H1 (cell line): ENCODE measurements at regions not wholly inside any gene's neighbourhood (a gene's known extent, or its start where the extent isn't known, plus 50 kb on each side); places are given as distances from the start of the nearest gene placed in this dataset.

ENCODE experiments used
- CTCF ChIA-PET: fragments of 300-600 bp; sonication (Branson Sonifier 250); formaldehyde crosslinking; loops from one replicate; lab custom pipeline; 2021; ENCODE audit not compliant: partially characterized antibody; lab: Charles Lee
- POLR2A ChIA-PET: fragments of 300-600 bp; sonication (Branson Sonifier 250); formaldehyde crosslinking; loops from one replicate; lab custom pipeline; 2021; ENCODE audit warnings: inconsistent platforms; ENCODE audit not compliant: partially characterized antibody; lab: Charles Lee
- DNase-seq, 2 experiments: peaks; one replicate each; pipeline versions ENCODE4 v3.0.0 to v3.0.0-alpha.2; 2010 to 2022; ENCODE audit warnings: low spot score in 2 of 2, low read depth in 1 of 2, mixed read lengths in 1 of 2
- FAIRE-seq: peaks from 2 replicates; lab custom pipeline; 2011; peaks lifted over from hg19 to GRCh38; lab: Jason Lieb, UNC
- H2AFZ ChIP-seq: 2 replicates; pipeline ENCODE4 v1.8.1; 2012; ENCODE audit warnings: low read length, inconsistent platforms
- H2AK5ac ChIP-seq: 2 replicates; pipeline ENCODE4 v1.6.1; 2013; ENCODE audit warnings: low read depth, low read length
- H2BK120ac ChIP-seq: replicated peaks from 2 replicates; pipeline ENCODE3; 2013; ENCODE audit warnings: low read depth, low read length, inconsistent platforms
- H2BK12ac ChIP-seq: 2 replicates; pipeline ENCODE4 v1.6.1; 2013; ENCODE audit warnings: low read depth, low read length
- H2BK15ac ChIP-seq: 2 replicates; pipeline ENCODE4 v1.6.1; 2013; ENCODE audit warnings: low read length
- H2BK20ac ChIP-seq: 2 replicates; pipeline ENCODE4 v1.6.1; 2013; ENCODE audit warnings: low read length
- H2BK5ac ChIP-seq: 2 replicates; pipeline ENCODE4 v1.6.1; 2013; ENCODE audit warnings: low read depth, low read length
- H3K14ac ChIP-seq: 2 replicates; pipeline ENCODE4 v1.6.1; 2013; ENCODE audit warnings: inconsistent platforms; ENCODE audit not compliant: insufficient read length
- H3K18ac ChIP-seq: 2 replicates; pipeline ENCODE4 v1.6.1; 2013; ENCODE audit warnings: low read length; ENCODE audit errors: extremely low read depth
- H3K23ac ChIP-seq: 2 replicates; pipeline ENCODE4 v1.6.1; 2013; ENCODE audit warnings: inconsistent platforms; ENCODE audit not compliant: insufficient read length
- H3K23me2 ChIP-seq: 2 replicates; pipeline ENCODE4 v1.6.1; 2013; ENCODE audit warnings: low read depth, low read length
- H3K27ac ChIP-seq: 2 replicates; pipeline ENCODE4 v1.6.1; 2011; ENCODE audit warnings: low read depth, low read length, inconsistent platforms
- H3K27me3 ChIP-seq, 4 experiments: replicated peaks in 1 of 4; 1 replicate in 1 of 4; 2 replicates in 3 of 4; pipeline versions ENCODE4 v1.6.1 to v1.8.1; 2011 to 2013; ENCODE audit warnings: low read length in 3 of 4, mild to moderate bottlenecking in 3 of 4, inconsistent platforms in 2 of 4, mixed read lengths in 2 of 4, moderate library complexity in 1 of 4; ENCODE audit not compliant: control insufficient read depth in 3 of 4, insufficient read depth in 3 of 4; ENCODE audit errors: extremely low read depth in 1 of 4
- H3K36me3 ChIP-seq, 4 experiments: 2 replicates each; pipeline versions ENCODE4 v1.6.1 to v1.8.1; 2011 to 2013; ENCODE audit warnings: mild to moderate bottlenecking in 4 of 4, low read length in 3 of 4, moderate library complexity in 2 of 4, control low read depth in 1 of 4, inconsistent platforms in 1 of 4; ENCODE audit not compliant: insufficient read depth in 4 of 4, control insufficient read depth in 2 of 4
- H3K4ac ChIP-seq: replicated peaks from 2 replicates; pipeline ENCODE3; 2013; ENCODE audit warnings: low read length, low read depth, mixed read lengths, inconsistent platforms; ENCODE audit not compliant: insufficient read length
- H3K4me1 ChIP-seq, 4 experiments: replicated peaks in 1 of 4; 1 replicate in 1 of 4; 2 replicates in 3 of 4; pipeline versions ENCODE4 v1.6.1 to v1.8.1; 2011 to 2013; ENCODE audit warnings: low read length in 3 of 4, inconsistent platforms in 2 of 4, mixed read lengths in 1 of 4; ENCODE audit not compliant: insufficient read depth in 4 of 4, control insufficient read depth in 3 of 4
- H3K4me2 ChIP-seq, 2 experiments: 2 replicates each; pipeline versions ENCODE4 v1.6.1 to v1.8.1; 2011 to 2013; ENCODE audit warnings: low read depth in 2 of 2, low read length in 2 of 2, control low read depth in 1 of 2, inconsistent platforms in 1 of 2, mild to moderate bottlenecking in 1 of 2; ENCODE audit not compliant: insufficient read depth in 1 of 2
- H3K4me3 ChIP-seq, 4 experiments: fragments of 200-600, 300-600 bp in 1 of 4; sonication (generic), shearing (Covaris generic), sonication (Bioruptor Twin) in 1 of 4; 2 replicates each; pipeline versions ENCODE4 v1.5.1 to v1.8.1; 2011 to 2016; ENCODE audit warnings: low read length in 4 of 4, low read depth in 3 of 4, control low read depth in 2 of 4, inconsistent platforms in 2 of 4, mild to moderate bottlenecking in 2 of 4, mixed read lengths in 1 of 4, moderate library complexity in 1 of 4; ENCODE audit not compliant: insufficient read depth in 2 of 4; ENCODE audit errors: extremely low read depth in 1 of 4
- H3K56ac ChIP-seq: replicated peaks from 2 replicates; pipeline ENCODE3; 2013; ENCODE audit warnings: low read depth, mild to moderate bottlenecking, mixed read lengths, low read length, inconsistent platforms; ENCODE audit not compliant: insufficient read length
- H3K79me1 ChIP-seq: 2 replicates; pipeline ENCODE4 v1.6.1; 2013; ENCODE audit warnings: low read depth, low read length, control low read depth
- H3K79me2 ChIP-seq, 2 experiments: 2 replicates each; pipeline versions ENCODE4 v1.6.1 to v1.8.1; 2012 to 2013; ENCODE audit warnings: low read length in 2 of 2, mild to moderate bottlenecking in 2 of 2, inconsistent platforms in 1 of 2; ENCODE audit not compliant: insufficient read depth in 2 of 2, control insufficient read depth in 1 of 2
- H3K9ac ChIP-seq, 4 experiments: replicated peaks in 1 of 4; 1 replicate in 1 of 4; 2 replicates in 3 of 4; pipeline versions ENCODE4 v1.6.1 to v1.8.1; 2011 to 2013; ENCODE audit warnings: low read depth in 3 of 4, low read length in 3 of 4, control low read depth in 2 of 4, mild to moderate bottlenecking in 2 of 4, moderate library complexity in 2 of 4, inconsistent platforms in 1 of 4; ENCODE audit errors: extremely low read depth in 1 of 4
- H3K9me3 ChIP-seq, 2 experiments: 2 replicates each; pipeline versions ENCODE4 v1.6.1 to v1.8.1; 2012 to 2013; ENCODE audit warnings: mild to moderate bottlenecking in 2 of 2, moderate library complexity in 2 of 2, control low read depth in 1 of 2, inconsistent platforms in 1 of 2, low read depth in 1 of 2, low read length in 1 of 2, mixed read lengths in 1 of 2; ENCODE audit not compliant: insufficient read depth in 2 of 2
- H4K20me1 ChIP-seq, 2 experiments: replicated peaks in 1 of 2; 2 replicates each; pipeline versions ENCODE3 to v1.8.1; 2011 to 2013; ENCODE audit warnings: inconsistent platforms in 2 of 2, low read length in 2 of 2, mild to moderate bottlenecking in 1 of 2; ENCODE audit not compliant: insufficient read depth in 2 of 2, control insufficient read depth in 1 of 2
- H4K5ac ChIP-seq: 2 replicates; pipeline ENCODE4 v1.6.1; 2013; ENCODE audit warnings: low read length, low read depth, mixed read lengths, inconsistent platforms; ENCODE audit not compliant: insufficient read length
- H4K8ac ChIP-seq: 2 replicates; pipeline ENCODE4 v1.8.0; 2013; ENCODE audit warnings: mild to moderate bottlenecking, moderate library complexity, low read length, inconsistent platforms; ENCODE audit not compliant: insufficient read depth; ENCODE audit errors: extremely low read depth
- H4K91ac ChIP-seq: replicated peaks from 2 replicates; pipeline ENCODE3; 2013; ENCODE audit warnings: low read length, mixed read lengths, inconsistent platforms; ENCODE audit not compliant: insufficient read length
- ASH2L ChIP-seq: fragments of 200-600, 300-600 bp; sonication (generic); IDR thresholded peaks from one replicate; pipeline ENCODE4 v1.7.1; 2017; ENCODE audit warnings: low read length
- ATF3 ChIP-seq: IDR thresholded peaks from 2 replicates; pipeline ENCODE4 v1.6.1; 2011; ENCODE audit warnings: low read depth, mild to moderate bottlenecking, low read length; ENCODE audit not compliant: insufficient read depth
- FOSL1 ChIP-seq: IDR thresholded peaks from 2 replicates; pipeline ENCODE4 v1.6.1; 2011; ENCODE audit warnings: mild to moderate bottlenecking, low read depth, low read length, moderate library complexity; ENCODE audit not compliant: insufficient read depth
- KDM5A ChIP-seq: fragments of 200-600 bp; IDR thresholded peaks from 2 replicates; pipeline ENCODE4 v1.7.1; 2012; ENCODE audit warnings: mild to moderate bottlenecking, low read length, inconsistent platforms, mixed read lengths
- MAFK ChIP-seq: IDR thresholded peaks from 2 replicates; pipeline ENCODE4 v1.6.1; 2012; ENCODE audit warnings: low read depth, mild to moderate bottlenecking, improper control_type of control experiment, low read length
- NANOG ChIP-seq: IDR thresholded peaks from 2 replicates; pipeline ENCODE4 v1.6.1; 2011; ENCODE audit warnings: low read length, low read depth, mild to moderate bottlenecking, inconsistent platforms; ENCODE audit not compliant: insufficient read depth, poor library complexity, severe bottlenecking
- NRF1 ChIP-seq: IDR thresholded peaks from 2 replicates; pipeline ENCODE4 v1.6.1; 2011; ENCODE audit warnings: mild to moderate bottlenecking, low read depth, low read length, improper control_type of control experiment
- POU5F1 ChIP-seq: IDR thresholded peaks from 2 replicates; pipeline ENCODE4 v1.6.1; 2011; ENCODE audit warnings: low read depth, mild to moderate bottlenecking, low read length, moderate library complexity
- RBBP5 ChIP-seq: IDR thresholded peaks from 2 replicates; pipeline ENCODE4 v1.7.1; 2012; ENCODE audit warnings: low read depth, mild to moderate bottlenecking, inconsistent platforms, low read length, moderate library complexity, borderline replicate concordance
- RFX5 ChIP-seq: IDR thresholded peaks from 2 replicates; pipeline ENCODE4 v1.6.1; 2011; ENCODE audit warnings: low read depth, low read length, improper control_type of control experiment, borderline replicate concordance
- SP2 ChIP-seq: IDR thresholded peaks from 2 replicates; pipeline ENCODE4 v1.6.1; 2012; ENCODE audit warnings: mild to moderate bottlenecking, low read length, inconsistent platforms
- WGBS, 2 experiments: shearing (Covaris generic) in 1 of 2; methylation state at CpG; one replicate each; pipeline versions ENCODE4 v1.1.6 to v1.1.7; 2013 to 2015; ENCODE audit warnings: low lambda C conversion rate in 2 of 2, mixed read lengths in 2 of 2, inconsistent platforms in 1 of 2, low coverage in 1 of 2, missing lambda C conversion rate in 1 of 2; ENCODE audit not compliant: insufficient replicate concordance in 2 of 2, insufficient coverage in 1 of 2, insufficient read length in 1 of 2; ENCODE audit errors: extremely low coverage in 1 of 2, missing lambda C conversion rate in 1 of 2; 5-methylcytosine and 5-hydroxymethylcytosine counted together

DNA sequence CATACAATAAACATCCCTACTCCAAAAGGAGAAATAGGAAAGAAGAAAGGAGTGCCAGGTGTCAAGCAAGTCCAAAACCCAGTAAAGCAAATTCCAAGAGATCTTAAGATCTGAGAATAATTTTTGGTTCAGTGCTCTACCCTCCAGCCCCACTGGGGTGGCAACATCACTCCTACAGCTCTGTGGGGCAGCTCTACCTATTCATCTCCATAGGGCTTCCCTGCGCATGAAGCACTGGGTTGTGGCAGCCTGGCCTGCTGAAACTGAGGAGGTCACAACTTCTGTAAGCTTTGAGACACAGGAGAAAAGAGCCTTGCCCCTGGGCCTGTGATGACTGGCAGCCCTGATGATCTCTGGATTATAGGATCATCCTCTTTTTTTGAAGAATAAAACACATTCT lies 378.2 kb upstream of the SOX14 start:
- no peaks in the 10 kb centered on the region for H3K36me3 ChIP-seq
- H3K23me2 ChIP-seq, result no peaks in the 10 kb centered on the region
- H3K4me2 ChIP-seq, result no peak overlapping the region
- 85% methylated on average over 1 of the region's 1 CpG; no CpG with 5 or more reads in 1 of the 2 experiments for WGBS, 2 experiments
- no peak overlapping the region for H3K23ac ChIP-seq
- H3K79me1 ChIP-seq, result no peaks in the 10 kb centered on the region
- no peaks in the 10 kb centered on the region for H3K4me1 ChIP-seq
- H2AFZ ChIP-seq, result no peak overlapping the region
- FAIRE-seq (no peak), DNase-seq (no peak)
- no peak overlapping the region for H2BK120ac ChIP-seq
- H3K4me3 ChIP-seq, result no peak overlapping the region
- no peak overlapping the region for H3K56ac ChIP-seq
- H2BK5ac ChIP-seq, result no peak overlapping the region
- H3K4ac ChIP-seq, result no peak overlapping the region
- H4K20me1 ChIP-seq, result no peaks in the 10 kb centered on the region
- H3K79me2 ChIP-seq, result no peaks in the 10 kb centered on the region
- H3K14ac ChIP-seq, result no peak overlapping the region
- no peak overlapping the region for H4K5ac ChIP-seq
- no peak overlapping the region for H3K9ac ChIP-seq
- H4K8ac ChIP-seq, result no peak overlapping the region
- no peak overlapping the region for H2BK12ac ChIP-seq
- no peak overlapping the region for H3K18ac ChIP-seq
- no peak overlapping the region for H2BK20ac ChIP-seq
- no peaks in the 10 kb centered on the region for H3K9me3 ChIP-seq
- TF ChIP-seq SP2 (no peak), ATF3 (no peak), FOSL1 (no peak), MAFK (no peak), NANOG (no peak), NRF1 (no peak), RBBP5 (no peak), RFX5 (no peak), KDM5A (no peak), POU5F1 (no peak), ASH2L (no peak)
- no peak overlapping the region for H2AK5ac ChIP-seq
- POLR2A ChIA-PET, result no interaction called here
- CTCF ChIA-PET, result interaction anchor here (1.0 to 1.6 kb wide), 3 partner anchors 108 to 307 kb away, joined by 3 to 5 read pairs (median 3); no protein-coding TSS in a partner anchor
- no peak overlapping the region for H3K27ac ChIP-seq
- no peak overlapping the region for H4K91ac ChIP-seq
- no peaks in the 10 kb centered on the region for H3K27me3 ChIP-seq
- no peak overlapping the region for H2BK15ac ChIP-seq
